Mesendoderm (in vitro differentiated cells): ENCODE measurements at regions not wholly inside any gene's neighbourhood (a gene's known extent, or its start where the extent isn't known, plus 50 kb on each side); places are given as distances from the start of the nearest gene placed in this dataset.
A peak's percentile ranks its signal among the peaks of the same experiment; 100 is the strongest.
"Not testable (repeated sequence)": the region's sequence is repeated elsewhere in the genome, so short reads cannot be mapped to it uniquely, and the experiment has no call there.

Source experiments
- DNase-seq: peaks from one replicate; pipeline ENCODE4 v3.0.0; 2013
- H2AK5ac ChIP-seq: 2 replicates; pipeline ENCODE4 v1.6.1; 2013; ENCODE audit warnings: low read length, inconsistent platforms
- H2BK120ac ChIP-seq: 2 replicates; pipeline ENCODE4 v1.6.1; 2013; ENCODE audit warnings: low read depth, mild to moderate bottlenecking, low read length, moderate library complexity, mixed read lengths
- H2BK15ac ChIP-seq: replicated peaks from 2 replicates; pipeline ENCODE4 v1.6.1; 2013; ENCODE audit warnings: low read depth, mild to moderate bottlenecking, moderate library complexity
- H2BK5ac ChIP-seq: 2 replicates; pipeline ENCODE4 v1.6.1; 2013; ENCODE audit warnings: low read length, inconsistent platforms
- H3K18ac ChIP-seq: 2 replicates; pipeline ENCODE4 v1.6.1; 2013; ENCODE audit warnings: mild to moderate bottlenecking, low read length, mixed read lengths
- H3K23ac ChIP-seq: one replicate; pipeline ENCODE4 v1.6.1; 2013; ENCODE audit warnings: low read length
- H3K27ac ChIP-seq: 2 replicates; pipeline ENCODE4 v1.5.1; 2013; ENCODE audit warnings: low read depth, mild to moderate bottlenecking, inconsistent platforms, low read length, moderate library complexity
- H3K27me3 ChIP-seq: 2 replicates; pipeline ENCODE4 v1.6.1; 2013; ENCODE audit warnings: low read length, control low read depth, mild to moderate bottlenecking, inconsistent platforms; ENCODE audit not compliant: insufficient read depth, poor library complexity
- H3K36me3 ChIP-seq: 2 replicates; pipeline ENCODE4 v1.6.1; 2013; ENCODE audit warnings: low read length, inconsistent platforms; ENCODE audit not compliant: control insufficient read depth, insufficient read depth
- H3K4ac ChIP-seq: one replicate; pipeline ENCODE4 v1.6.1; 2013; ENCODE audit warnings: low read depth, mild to moderate bottlenecking, low read length, moderate library complexity
- H3K4me1 ChIP-seq: 2 replicates; pipeline ENCODE4 v1.6.1; 2013; ENCODE audit warnings: low read depth, low read length, inconsistent platforms; ENCODE audit not compliant: control insufficient read depth
- H3K4me2 ChIP-seq: 2 replicates; pipeline ENCODE4 v1.6.1; 2013; ENCODE audit warnings: low read length
- H3K4me3 ChIP-seq: 2 replicates; pipeline ENCODE4 v1.5.1; 2013; ENCODE audit warnings: mild to moderate bottlenecking, low read length
- H3K56ac ChIP-seq: one replicate; pipeline ENCODE4 v1.6.1; 2013; ENCODE audit warnings: low read length
- H3K79me1 ChIP-seq: 2 replicates; pipeline ENCODE4 v1.6.1; 2013; ENCODE audit warnings: low read length, inconsistent platforms
- H3K79me2 ChIP-seq: 2 replicates; pipeline ENCODE4 v1.6.1; 2013; ENCODE audit warnings: mild to moderate bottlenecking, low read length; ENCODE audit not compliant: control insufficient read depth, insufficient read depth
- H3K9ac ChIP-seq: 2 replicates; pipeline ENCODE4 v1.6.1; 2013; ENCODE audit warnings: low read length, inconsistent platforms
- H4K5ac ChIP-seq: one replicate; pipeline ENCODE4 v1.6.1; 2013; ENCODE audit warnings: low read length
- H4K8ac ChIP-seq: one replicate; pipeline ENCODE4 v1.6.1; 2013; ENCODE audit warnings: low read depth, mild to moderate bottlenecking, control low read depth, low read length, moderate library complexity
- WGBS: extraction: QIAGEN DNeasy Blood & Tissue Kit; methylation state at CpG from one replicate; pipeline ENCODE4 v1.1.7; 2013; ENCODE audit warnings: low lambda C conversion rate, missing lambda C conversion rate; ENCODE audit not compliant: insufficient coverage; ENCODE audit errors: extremely low coverage; 5-methylcytosine and 5-hydroxymethylcytosine counted together

- H4K8ac ChIP-seq, H3K36me3 ChIP-seq, H3K79me2 ChIP-seq, H2AK5ac ChIP-seq, H3K79me1 ChIP-seq, H2BK5ac ChIP-seq, H3K27ac ChIP-seq, H3K9ac ChIP-seq, H4K5ac ChIP-seq, H3K56ac ChIP-seq, H3K4ac ChIP-seq, DNase-seq, H2BK15ac ChIP-seq, H3K4me2 ChIP-seq, H3K27me3 ChIP-seq, H3K18ac ChIP-seq, H3K23ac ChIP-seq, H3K4me3 ChIP-seq, H3K4me1 ChIP-seq, H2BK120ac ChIP-seq: not testable (repeated sequence)
- whole genome bisulfite sequencing: no CpG with 5 or more reads among the region's 20 CpGs
Measured at GRCh38 chr20:6321235-6321634, 198.4 kb upstream of the FERMT1 start.

- H3K79me1 ChIP-seq: no peaks in the 10 kb centered on the region
- H3K56ac ChIP-seq: no peak overlapping the region
- no peak overlapping the region for H3K9ac ChIP-seq
- H3K4ac ChIP-seq: no peak overlapping the region
- H3K4me2 ChIP-seq: no peak overlapping the region
- no peak overlapping the region for H3K23ac ChIP-seq
- no peaks in the 10 kb centered on the region for H3K27me3 ChIP-seq
- no peak overlapping the region for H2BK15ac ChIP-seq
- no peak overlapping the region for H3K27ac ChIP-seq
- DNase-seq: no peak
- WGBS: no CpG with 5 or more reads among the region's 4 CpGs
- H3K4me1 ChIP-seq: no peaks in the 10 kb centered on the region
- no peak overlapping the region for H4K5ac ChIP-seq
- H3K36me3 ChIP-seq: no peaks in the 10 kb centered on the region
- no peak overlapping the region for H2AK5ac ChIP-seq
- H2BK120ac ChIP-seq: no peak overlapping the region
- H4K8ac ChIP-seq: no peak overlapping the region
- no peaks in the 10 kb centered on the region for H3K79me2 ChIP-seq
- H2BK5ac ChIP-seq: no peak overlapping the region
- H3K4me3 ChIP-seq: no peak overlapping the region
- H3K18ac ChIP-seq: no peak overlapping the region
Measured at GRCh38 chr20:6311841-6312655, 189.2 kb upstream of the FERMT1 start.

- Histone ChIP-seq H3K79me1 (no peaks in the 10 kb centered on the region), H3K4me1 (no peaks in the 10 kb centered on the region), H2BK120ac (no peak overlapping the region), H4K5ac (no peak overlapping the region), H3K27ac (no peak overlapping the region), H2AK5ac (no peak overlapping the region), H2BK15ac (no peak overlapping the region), H3K18ac (no peak overlapping the region), H3K56ac (no peak overlapping the region), H3K79me2 (no peaks in the 10 kb centered on the region), H3K36me3 (no peaks in the 10 kb centered on the region), H2BK5ac (no peak overlapping the region), H3K4ac (no peak overlapping the region), H3K9ac (no peak overlapping the region), H3K23ac (no peak overlapping the region), H3K27me3 (no peaks in the 10 kb centered on the region), H4K8ac (no peak overlapping the region), H3K4me3 (no peak overlapping the region), H3K4me2 (no peak overlapping the region)
- WGBS: no CpG with 5 or more reads among the region's 1 CpG
- DNase-seq: peak; percentile 3
Measured at GRCh38 chr20:6311097-6311496, 188.3 kb upstream of the FERMT1 start.

- Histone ChIP-seq H3K4me1 (no peaks in the 10 kb centered on the region), H3K4me2 (no peak overlapping the region), H3K79me2 (no peaks in the 10 kb centered on the region), H3K79me1 (no peaks in the 10 kb centered on the region), H2BK120ac (no peak overlapping the region), H4K5ac (no peak overlapping the region), H3K23ac (no peak overlapping the region), H3K9ac (no peak overlapping the region), H4K8ac (no peak overlapping the region), H3K4me3 (no peak overlapping the region), H3K36me3 (no peaks in the 10 kb centered on the region), H3K4ac (no peak overlapping the region), H3K56ac (no peak overlapping the region), H3K27ac (no peak overlapping the region), H3K18ac (no peak overlapping the region), H3K27me3 (no peaks in the 10 kb centered on the region), H2BK5ac (no peak overlapping the region), H2AK5ac (no peak overlapping the region), H2BK15ac (no peak overlapping the region)
- DNase-seq: no peak
Measured at GRCh38 chr20:6305536-6305935, 182.7 kb upstream of the FERMT1 start.

GRCh38 chr20:6302041-6302440, 179.2 kb upstream of the FERMT1 start:
- no peak overlapping the region for H3K27ac ChIP-seq
- H3K4me1 ChIP-seq: no peaks in the 10 kb centered on the region
- no peak overlapping the region for H2BK5ac ChIP-seq
- H4K8ac ChIP-seq: no peak overlapping the region
- H2BK15ac ChIP-seq: no peak overlapping the region
- no peak overlapping the region for H2AK5ac ChIP-seq
- DNase-seq: no peak
- H3K9ac ChIP-seq: no peak overlapping the region
- H3K4me2 ChIP-seq: no peak overlapping the region
- no peak overlapping the region for H2BK120ac ChIP-seq
- H3K36me3 ChIP-seq: no peaks in the 10 kb centered on the region
- H3K56ac ChIP-seq: no peak overlapping the region
- H3K4ac ChIP-seq: no peak overlapping the region
- no peak overlapping the region for H3K18ac ChIP-seq
- no peaks in the 10 kb centered on the region for H3K79me1 ChIP-seq
- H4K5ac ChIP-seq: no peak overlapping the region
- no peaks in the 10 kb centered on the region for H3K27me3 ChIP-seq
- H3K4me3 ChIP-seq: no peak overlapping the region
- H3K79me2 ChIP-seq: no peaks in the 10 kb centered on the region
- H3K23ac ChIP-seq: no peak overlapping the region
- WGBS: no CpG with 5 or more reads among the region's 3 CpGs

- Histone ChIP-seq H2BK5ac (no peak overlapping the region), H4K5ac (no peak overlapping the region), H3K79me2 (no peaks in the 10 kb centered on the region), H2AK5ac (no peak overlapping the region), H3K4me1 (no peaks in the 10 kb centered on the region), H3K27ac (no peak overlapping the region), H3K18ac (no peak overlapping the region), H3K4me2 (no peak overlapping the region), H3K27me3 (no peaks in the 10 kb centered on the region), H3K36me3 (no peaks in the 10 kb centered on the region), H3K23ac (no peak overlapping the region), H3K56ac (no peak overlapping the region), H4K8ac (no peak overlapping the region), H3K4me3 (no peak overlapping the region), H3K4ac (no peak overlapping the region), H2BK15ac (no peak overlapping the region), H2BK120ac (no peak overlapping the region), H3K9ac (no peak overlapping the region), H3K79me1 (no peaks in the 10 kb centered on the region)
- no CpG with 5 or more reads among the region's 2 CpGs for WGBS
- peak; percentile 44 for DNase-seq
Measured at GRCh38 chr20:6299456-6299855, 176.6 kb upstream of the FERMT1 start.
